ENCODE measurements at regions not wholly inside any gene's neighbourhood (a gene's known extent, or its start where the extent isn't known, plus 50 kb on each side); places are given as distances from the start of the nearest gene placed in this dataset.
"Not testable (repeated sequence)": the region's sequence is repeated elsewhere in the genome, so short reads cannot be mapped to it uniquely, and the experiment has no call there.

GRCh38 chr2:187686416-187687024, 132.3 kb upstream of the TFPI start:
- Histone ChIP-seq H3K4me3 (no peak overlapping the region), H3K27ac (no peak overlapping the region), H3K9me3 (no peaks in the 10 kb centered on the region), H3K4me1 (no peaks in the 10 kb centered on the region), H3K36me3 (no peaks in the 10 kb centered on the region), H3K27me3 (ENCODE audit: low read depth) (no peaks in the 10 kb centered on the region)
- ATAC-seq, result no peak
- no peak for DNase-seq
- intact Hi-C loops (cut with DNase I), result no loop called here
- TF ChIP-seq CTCF (IDR thresholded peaks at IDR 0.05), result no peak

GRCh38 chr2:187687585-187687984, 133.3 kb upstream of the TFPI start:
- H3K27ac ChIP-seq, result no peak overlapping the region
- TF ChIP-seq CTCF (IDR thresholded peaks at IDR 0.05), result no peak
- H3K27me3 ChIP-seq (ENCODE audit: low read depth), result no peaks in the 10 kb centered on the region
- intact Hi-C loops (cut with DNase I), result no loop called here
- DNase-seq (no peak), ATAC-seq (no peak)
- no peak overlapping the region for H3K4me3 ChIP-seq
- H3K36me3 ChIP-seq, result no peaks in the 10 kb centered on the region
- H3K9me3 ChIP-seq, result no peaks in the 10 kb centered on the region
- no peaks in the 10 kb centered on the region for H3K4me1 ChIP-seq

- DNase-seq (no peak), ATAC-seq (no peak)
- TF ChIP-seq CTCF (IDR thresholded peaks at IDR 0.05), result no peak
- no peaks in the 10 kb centered on the region for H3K9me3 ChIP-seq
- no peaks in the 10 kb centered on the region for H3K4me1 ChIP-seq
- intact Hi-C loops (cut with DNase I), result no loop called here
- no peaks in the 10 kb centered on the region for H3K27me3 ChIP-seq (ENCODE audit: low read depth)
- H3K27ac ChIP-seq, result no peak overlapping the region
- no peaks in the 10 kb centered on the region for H3K36me3 ChIP-seq
- no peak overlapping the region for H3K4me3 ChIP-seq
Measured at GRCh38 chr2:187689372-187689771, 135.1 kb upstream of the TFPI start.

GRCh38 chr2:187693923-187694322, 139.7 kb upstream of the TFPI start:
- DNase-seq (no peak), ATAC-seq (no peak)
- intact Hi-C loops (cut with DNase I), result no loop called here
- no peaks in the 10 kb centered on the region for H3K4me1 ChIP-seq
- H3K27me3 ChIP-seq (ENCODE audit: low read depth), result no peaks in the 10 kb centered on the region
- no peaks in the 10 kb centered on the region for H3K9me3 ChIP-seq
- no peak overlapping the region for H3K4me3 ChIP-seq
- no peak for TF ChIP-seq CTCF (IDR thresholded peaks at IDR 0.05)
- no peak overlapping the region for H3K27ac ChIP-seq
- no peaks in the 10 kb centered on the region for H3K36me3 ChIP-seq

- H3K4me1 ChIP-seq; H3K9me3 ChIP-seq; ATAC-seq; H3K4me3 ChIP-seq; DNase-seq; H3K36me3 ChIP-seq; H3K27me3 ChIP-seq (ENCODE audit: low read depth); intact Hi-C loops (cut with DNase I); H3K27ac ChIP-seq: not testable (repeated sequence)
Measured at GRCh38 chr2:187696644-187697043, 142.4 kb upstream of the TFPI start.

- no peaks in the 10 kb centered on the region for H3K36me3 ChIP-seq
- no peak for TF ChIP-seq CTCF (IDR thresholded peaks at IDR 0.05)
- no peaks in the 10 kb centered on the region for H3K27me3 ChIP-seq (ENCODE audit: low read depth)
- ATAC-seq (no peak), DNase-seq (no peak)
- H3K27ac ChIP-seq, result no peak overlapping the region
- H3K9me3 ChIP-seq, result no peaks in the 10 kb centered on the region
- intact Hi-C loops (cut with DNase I), result no loop called here
- H3K4me1 ChIP-seq, result no peaks in the 10 kb centered on the region
- H3K4me3 ChIP-seq, result no peak overlapping the region
Measured at GRCh38 chr2:187698374-187699110, 144.3 kb upstream of the TFPI start.
